Transverse colon (tissue), 4 donors: ENCODE measurements at regions not wholly inside any gene's neighbourhood (a gene's known extent, or its start where the extent isn't known, plus 50 kb on each side); places are given as distances from the start of the nearest gene placed in this dataset.

Experiments used
- DNase-seq: peaks from one replicate; pipeline ENCODE4 v3.0.0-alpha.2; 2019
- H3K27ac ChIP-seq, 4 donors: fragments of 200-600 bp; sonication (generic); 2 replicates each; pipeline ENCODE4 v1.5.1; 2016 to 2018; ENCODE audit warnings: inconsistent platforms in 4 of 4
- H3K27me3 ChIP-seq: fragments of 200-600 bp; sonication (generic); 2 replicates; pipeline ENCODE4 v1.5.1; 2017; ENCODE audit warnings: inconsistent platforms
- H3K36me3 ChIP-seq, 4 donors: fragments of 200-600 bp; sonication (generic); 2 replicates each; pipeline ENCODE4 v1.5.1; 2017 to 2019; ENCODE audit warnings: inconsistent platforms in 4 of 4
- H3K4me1 ChIP-seq, 4 donors: fragments of 200-600 bp; sonication (generic); 2 replicates each; pipeline ENCODE4 v1.5.1; 2017 to 2020; ENCODE audit warnings: inconsistent platforms in 4 of 4
- H3K4me3 ChIP-seq, 4 donors: fragments of 200-600 bp; sonication (generic); 1 replicate in 1 of 4; 2 replicates in 3 of 4; pipeline versions ENCODE4 v1.5.1 to v1.6.1; 2017 to 2019; ENCODE audit warnings: inconsistent platforms in 4 of 4
- H3K9me3 ChIP-seq, 2 donors: fragments of 200-600 bp; sonication (generic); 2 replicates each; pipeline ENCODE4 v1.5.1; 2017 to 2019; ENCODE audit warnings: inconsistent platforms in 2 of 2
- EP300 ChIP-seq: sonication (generic); formaldehyde crosslinking; IDR thresholded peaks from one replicate; pipeline ENCODE4 v1.6.1; 2017; ENCODE audit warnings: antibody characterized with exemption, low read depth
- POLR2A ChIP-seq: fragments of 450-650 bp; IDR thresholded peaks from one replicate; pipeline ENCODE4 v1.6.1; 2016; ENCODE audit warnings: antibody characterized with exemption, mild to moderate bottlenecking, moderate library complexity
- POLR2AphosphoS5 ChIP-seq, 3 donors: sonication (generic); formaldehyde crosslinking; IDR thresholded peaks; one replicate each; pipeline ENCODE4 v1.6.1; 2016; ENCODE audit warnings: antibody characterized with exemption in 3 of 3
- WGBS, 2 donors: methylation state at CpG; one replicate each; pipeline ENCODE4 v1.1.5; 2018; ENCODE audit warnings: low coverage in 1 of 2; 5-methylcytosine and 5-hydroxymethylcytosine counted together
- in situ Hi-C, 4 donors: fragments of 200-750 bp; cut with MboI; loops; one replicate each; pipeline versions ENCODE4 v1.15.0 to v1.15.1; 2017; ENCODE audit warnings: low sequenced_read_pairs in 3 of 4, low pct_ligation_motif_present in 1 of 4, low pct_unique_long_range_greater_than_20kb in 1 of 4
- intact Hi-C: fragments of 100-400 bp; cut with DNase I; formaldehyde crosslinking; loops from one replicate; pipeline ENCODE4 v1.15.1; 2023; ENCODE audit warnings: low total_unique reads
- TF ChIP-seq, protein P1 (sequence below), 5 experiments: fragments of 200-600 bp in 3 of 5; fragments of 450-650 bp in 2 of 5; sonication (generic) in 3 of 5; IDR thresholded peaks; 1 replicate in 2 of 5; 2 replicates in 3 of 5; pipeline ENCODE4 v1.5.1; 2016 to 2017; ENCODE audit warnings: antibody characterized with exemption in 5 of 5, inconsistent platforms in 3 of 5, mild to moderate bottlenecking in 2 of 5, moderate library complexity in 1 of 5

GRCh38 chr11:120007144-120007543 is 130.8 kb downstream of the TRIM29 start:
- no peak for DNase-seq
- TF ChIP-seq POLR2AphosphoS5 (IDR thresholded peaks at IDR 0.05) (no peak), EP300 (no peak), POLR2A (no peak)
- TF ChIP-seq, protein P1, sequence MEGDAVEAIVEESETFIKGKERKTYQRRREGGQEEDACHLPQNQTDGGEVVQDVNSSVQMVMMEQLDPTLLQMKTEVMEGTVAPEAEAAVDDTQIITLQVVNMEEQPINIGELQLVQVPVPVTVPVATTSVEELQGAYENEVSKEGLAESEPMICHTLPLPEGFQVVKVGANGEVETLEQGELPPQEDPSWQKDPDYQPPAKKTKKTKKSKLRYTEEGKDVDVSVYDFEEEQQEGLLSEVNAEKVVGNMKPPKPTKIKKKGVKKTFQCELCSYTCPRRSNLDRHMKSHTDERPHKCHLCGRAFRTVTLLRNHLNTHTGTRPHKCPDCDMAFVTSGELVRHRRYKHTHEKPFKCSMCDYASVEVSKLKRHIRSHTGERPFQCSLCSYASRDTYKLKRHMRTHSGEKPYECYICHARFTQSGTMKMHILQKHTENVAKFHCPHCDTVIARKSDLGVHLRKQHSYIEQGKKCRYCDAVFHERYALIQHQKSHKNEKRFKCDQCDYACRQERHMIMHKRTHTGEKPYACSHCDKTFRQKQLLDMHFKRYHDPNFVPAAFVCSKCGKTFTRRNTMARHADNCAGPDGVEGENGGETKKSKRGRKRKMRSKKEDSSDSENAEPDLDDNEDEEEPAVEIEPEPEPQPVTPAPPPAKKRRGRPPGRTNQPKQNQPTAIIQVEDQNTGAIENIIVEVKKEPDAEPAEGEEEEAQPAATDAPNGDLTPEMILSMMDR (IDR thresholded peaks at IDR 0.05): no peak
- in situ Hi-C loops: no loop called here

GRCh38 chr11:120004723-120005122 is 133.2 kb downstream of the TRIM29 start:
- no peaks in the 10 kb centered on the region for H3K9me3 ChIP-seq
- WGBS, 2 donors: 78% methylated on average over 4 of the region's 4 CpGs; no CpG with 5 or more reads in 1 of the 2 donors
- H3K4me1 ChIP-seq: no peaks in the 10 kb centered on the region
- DNase-seq: no peak
- no peak overlapping the region for H3K4me3 ChIP-seq
- TF ChIP-seq EP300 (no peak), POLR2A (no peak), POLR2AphosphoS5 (IDR thresholded peaks at IDR 0.05) (no peak)
- TF ChIP-seq, protein P1 (IDR thresholded peaks at IDR 0.05): no peak
- H3K27me3 ChIP-seq: no peaks in the 10 kb centered on the region
- no peak overlapping the region for H3K27ac ChIP-seq
- intact Hi-C loops: no loop called here
- in situ Hi-C loops: no loop called here
- no peaks in the 10 kb centered on the region for H3K36me3 ChIP-seq

More at GRCh38 chr11:120007144-120007543, 130.8 kb downstream of the TRIM29 start:
- no peak overlapping the region for H3K4me3 ChIP-seq
- no peaks in the 10 kb centered on the region for H3K9me3 ChIP-seq
- no peak overlapping the region for H3K27ac ChIP-seq
- intact Hi-C loops: no loop called here
- no peaks in the 10 kb centered on the region for H3K36me3 ChIP-seq
- H3K27me3 ChIP-seq: no peaks in the 10 kb centered on the region
- H3K4me1 ChIP-seq: no peaks in the 10 kb centered on the region
- 79 to 86% methylated on average over 3 to 4 of the region's 4 CpGs for WGBS, 2 donors

- no peak for DNase-seq
- in situ Hi-C loops: no loop called here
- 51 to 58% methylated on average over 11 to 14 of the region's 14 CpGs for WGBS, 2 donors
- Histone ChIP-seq H3K27ac (no peak overlapping the region), H3K9me3 (no peaks in the 10 kb centered on the region), H3K27me3 (no peaks in the 10 kb centered on the region), H3K4me1 (no peaks in the 10 kb centered on the region), H3K4me3 (no peak overlapping the region), H3K36me3 (no peaks in the 10 kb centered on the region)
- TF ChIP-seq POLR2A: no peak
- intact Hi-C loops: no loop called here
Measured at GRCh38 chr11:120001178-120002090, 136.5 kb downstream of the TRIM29 start.

- DNase-seq: no peak
Measured at GRCh38 chr11:119999220-119999619, 138.7 kb downstream of the TRIM29 start.

More at GRCh38 chr11:119999220-119999619, 138.7 kb downstream of the TRIM29 start:
- intact Hi-C loops (no loop called here), in situ Hi-C loops (loop anchor here in 1 of 4 donors (25.0 kb wide), 1 partner anchor 288 kb away; no protein-coding TSS in a partner anchor)
- Histone ChIP-seq H3K27me3 (no peaks in the 10 kb centered on the region), H3K27ac (no peak overlapping the region), H3K4me3 (no peak overlapping the region), H3K4me1 (no peaks in the 10 kb centered on the region), H3K9me3 (no peaks in the 10 kb centered on the region), H3K36me3 (no peaks in the 10 kb centered on the region)
- WGBS, 2 donors: 52% methylated on average over 2 of the region's 2 CpGs; no CpG with 5 or more reads in 1 of the 2 donors
- TF ChIP-seq, protein P1 (IDR thresholded peaks at IDR 0.05): no peak
- TF ChIP-seq POLR2AphosphoS5 (IDR thresholded peaks at IDR 0.05): no peak
- TF ChIP-seq POLR2A: no peak
- TF ChIP-seq EP300: no peak
